CD4-positive, alpha-beta T cell treated with Interleukin-17A for 1 hour (primary cell): ENCODE measurements at regions not wholly inside any gene's neighbourhood (a gene's known extent, or its start where the extent isn't known, plus 50 kb on each side); places are given as distances from the start of the nearest gene placed in this dataset.
"Not testable (repeated sequence)": the region's sequence is repeated elsewhere in the genome, so short reads cannot be mapped to it uniquely, and the experiment has no call there.

Experiments used
- DNase-seq: peaks from one replicate; pipeline ENCODE4 v3.0.0-alpha.2; 2020

GRCh38 chr1:239952348-239953308 is 139.1 kb upstream of the FMN2 start:
- DNase-seq = no peak

- no peak for DNase-seq
Measured at GRCh38 chr1:239954836-239955235, 136.8 kb upstream of the FMN2 start.

- DNase-seq = no peak
Measured at GRCh38 chr1:239955431-239955830, 136.3 kb upstream of the FMN2 start.

- DNase-seq = no peak
Measured at GRCh38 chr1:239956263-239956662, 135.4 kb upstream of the FMN2 start.

- no peak for DNase-seq
Measured at GRCh38 chr1:239958063-239958462, 133.6 kb upstream of the FMN2 start.

GRCh38 chr1:239960366-239960765 is 131.3 kb upstream of the FMN2 start:
- DNase-seq = no peak

GRCh38 chr1:239963856-239964255 is 127.8 kb upstream of the FMN2 start:
- no peak for DNase-seq

GRCh38 chr1:239976130-239976968 is 115.3 kb upstream of the FMN2 start:
- peak; percentile 44 for DNase-seq

GRCh38 chr1:239977416-239977815 is 114.3 kb upstream of the FMN2 start:
- DNase-seq = no peak

- DNase-seq = no peak
Measured at GRCh38 chr1:239979456-239979855, 112.2 kb upstream of the FMN2 start.

GRCh38 chr1:239982762-239983161 is 108.9 kb upstream of the FMN2 start:
- DNase-seq = no peak

- DNase-seq = no peak
Measured at GRCh38 chr1:239985044-239985443, 106.6 kb upstream of the FMN2 start.

- DNase-seq = no peak
Measured at GRCh38 chr1:239987103-239987745, 104.5 kb upstream of the FMN2 start.

- no peak for DNase-seq
Measured at GRCh38 chr1:239989990-239990389, 101.7 kb upstream of the FMN2 start.

- not testable (repeated sequence) for DNase-seq
Measured at GRCh38 chr1:239992566-239992965, 99.1 kb upstream of the FMN2 start.

- no peak for DNase-seq
Measured at GRCh38 chr1:239993366-239993765, 98.3 kb upstream of the FMN2 start.

- no peak for DNase-seq
Measured at GRCh38 chr1:239995281-239995680, 96.4 kb upstream of the FMN2 start.

GRCh38 chr1:239997160-239997514 is 94.5 kb upstream of the FMN2 start:
- no peak for DNase-seq

- DNase-seq = no peak
Measured at GRCh38 chr1:239997515-239998311, 94.0 kb upstream of the FMN2 start.

GRCh38 chr1:239998312-239998649 is 93.4 kb upstream of the FMN2 start:
- no peak for DNase-seq

- DNase-seq = no peak
Measured at GRCh38 chr1:239999170-239999569, 92.5 kb upstream of the FMN2 start.

- no peak for DNase-seq
Measured at GRCh38 chr1:240000634-240001033, 91.0 kb upstream of the FMN2 start.
